ENCODE measurements at regions not wholly inside any gene's neighbourhood (a gene's known extent, or its start where the extent isn't known, plus 50 kb on each side); places are given as distances from the start of the nearest gene placed in this dataset.

GRCh38 chr10:90658791-90659190 lies 199.0 kb downstream of the HTR7 start:
- no peaks in the 10 kb centered on the region for H3K4me1 ChIP-seq (replicated peaks)
- H3K4me3 ChIP-seq: no peak overlapping the region
- DNase-seq (ENCODE audit: low read depth in 1 of 2, low spot score in 2 of 2): no peak
- H3K9me3 ChIP-seq (replicated peaks): no peaks in the 10 kb centered on the region
- no peak overlapping the region for H3K27ac ChIP-seq
- no peaks in the 10 kb centered on the region for H3K27me3 ChIP-seq (replicated peaks)
- no peaks in the 10 kb centered on the region for H3K36me3 ChIP-seq

DNA sequence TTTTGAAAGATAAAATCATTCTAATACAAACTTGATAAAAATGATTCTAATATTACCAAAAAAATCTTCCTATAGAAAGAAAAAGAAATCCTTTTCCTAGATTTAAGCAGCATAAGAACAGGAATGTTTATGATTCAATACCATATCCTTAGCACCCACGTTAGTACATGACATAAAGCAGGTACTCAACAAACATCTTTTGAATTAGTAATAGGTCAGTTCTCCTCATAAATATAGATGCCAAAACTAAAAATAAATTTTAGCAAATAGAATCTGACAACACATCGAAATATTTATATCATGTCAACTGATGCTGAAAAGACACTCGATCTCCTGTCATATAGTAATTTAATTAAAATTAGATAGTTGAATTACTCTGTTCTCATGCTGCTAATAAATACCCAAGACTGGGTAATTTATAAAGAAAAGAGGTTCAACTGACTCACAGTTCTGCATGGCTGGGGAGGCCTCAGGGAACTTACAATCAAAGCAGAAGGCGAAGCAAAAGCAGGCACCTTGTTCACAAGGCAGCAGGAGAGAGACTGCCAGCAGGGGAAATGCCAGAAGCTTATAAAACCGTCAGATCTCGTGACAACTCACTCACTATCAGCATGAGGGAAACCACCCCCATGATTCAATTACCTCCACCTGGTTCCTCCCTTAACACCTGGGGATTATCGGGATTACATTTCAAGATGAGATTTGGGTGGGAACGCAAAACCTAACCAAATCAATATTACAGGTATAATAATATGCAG lies 191.8 kb downstream of the HTR7 start:
- DNase-seq (ENCODE audit: low read depth in 1 of 2, low spot score in 2 of 2): no peak
- H3K4me1 ChIP-seq (replicated peaks): no peaks in the 10 kb centered on the region

GRCh38 chr10:90674461-90674860 lies 183.4 kb downstream of the HTR7 start:
- Histone ChIP-seq H3K27ac (peak overlapping the region; percentile 16; the same call in 1 of the 2 replicates), H3K36me3 (no peaks in the 10 kb centered on the region), H3K4me3 (no peak overlapping the region), H3K27me3 (replicated peaks) (no peaks in the 10 kb centered on the region), H3K9me3 (replicated peaks) (no peaks in the 10 kb centered on the region), H3K4me1 (replicated peaks) (peaks cover 18% of the 10 kb centered on the region)
- DNase-seq (ENCODE audit: low read depth in 1 of 2, low spot score in 2 of 2): no peak

More for the DNA sequence above, 191.8 kb downstream of the HTR7 start:
- Histone ChIP-seq H3K27me3 (replicated peaks) (no peaks in the 10 kb centered on the region), H3K36me3 (no peaks in the 10 kb centered on the region), H3K27ac (no peak overlapping the region), H3K9me3 (replicated peaks) (no peaks in the 10 kb centered on the region), H3K4me3 (no peak overlapping the region)

GRCh38 chr10:90674928-90675327 lies 182.9 kb downstream of the HTR7 start:
- Histone ChIP-seq H3K4me1 (replicated peaks) (peaks cover 18% of the 10 kb centered on the region), H3K36me3 (no peaks in the 10 kb centered on the region), H3K27ac (peak overlapping the region; percentile 30; the same call in 1 of the 2 replicates), H3K27me3 (replicated peaks) (no peaks in the 10 kb centered on the region; the same call in 1 of the 2 replicates), H3K9me3 (replicated peaks) (no peaks in the 10 kb centered on the region), H3K4me3 (no peak overlapping the region)
- peak; percentile 51 to 72 for DNase-seq (ENCODE audit: low read depth in 1 of 2, low spot score in 2 of 2)

DNA sequence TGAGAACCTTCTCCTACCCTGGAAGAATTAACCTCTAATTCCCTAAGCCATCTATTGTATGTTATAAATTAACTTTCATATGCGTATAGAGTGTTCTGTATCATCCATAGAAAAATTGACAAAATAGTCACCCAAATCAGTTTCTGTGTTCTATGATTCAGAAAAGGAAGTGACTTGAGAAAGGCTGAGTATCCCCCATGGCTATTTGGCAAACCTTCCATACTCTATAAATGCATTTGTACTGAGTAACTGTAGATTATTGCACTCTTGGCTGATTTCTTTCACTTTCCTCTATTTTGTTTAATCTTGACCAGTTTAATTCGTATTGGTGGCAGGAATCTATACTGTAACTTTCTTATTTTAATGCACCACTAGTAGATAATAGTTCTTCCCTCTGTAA lies 182.2 kb downstream of the HTR7 start:
- Histone ChIP-seq H3K27ac (peak overlapping the region; percentile 30; the same call in 1 of the 2 replicates), H3K9me3 (replicated peaks) (no peaks in the 10 kb centered on the region), H3K36me3 (no peaks in the 10 kb centered on the region), H3K27me3 (replicated peaks) (no peaks in the 10 kb centered on the region; the same call in 1 of the 2 replicates), H3K4me1 (replicated peaks) (peaks cover 18% of the 10 kb centered on the region), H3K4me3 (no peak overlapping the region)
- no peak for DNase-seq (ENCODE audit: low read depth in 1 of 2, low spot score in 2 of 2)

Measured in SJSA1 (cell line).